CD4-positive, alpha-beta T cell (primary cell): ENCODE measurements at regions not wholly inside any gene's neighbourhood (a gene's known extent, or its start where the extent isn't known, plus 50 kb on each side); places are given as distances from the start of the nearest gene placed in this dataset.

Experiments
- ATAC-seq: fragments of 200-7000 bp; cut with Tn5 transposase; one replicate; pipeline ENCODE4 v1.10.0; 2022; ENCODE audit warnings: mild to moderate bottlenecking; ENCODE audit not compliant: poor library complexity
- CTCF ChIA-PET: fragments of 350-600 bp; sonication (Branson Sonifier 250); formaldehyde crosslinking; loops from one replicate; lab custom pipeline; 2021; ENCODE audit warnings: antibody characterized with exemption, inconsistent platforms; lab: Charles Lee
- POLR2A ChIA-PET: fragments of 350-600 bp; sonication (Branson Sonifier 250); formaldehyde crosslinking; loops from one replicate; lab custom pipeline; 2021; ENCODE audit warnings: antibody characterized with exemption, inconsistent platforms; lab: Charles Lee
- DNase-seq, 14 experiments: peaks; one replicate each; pipeline ENCODE4 v3.0.0-alpha.2; 2013 to 2020; ENCODE audit warnings: mixed read lengths in 2 of 14
- H3K27ac ChIP-seq, 2 donors: one replicate each; pipeline versions ENCODE4 v1.5.1 to v1.7.0; 2013; ENCODE audit warnings: low read length in 2 of 2, low read depth in 1 of 2, mild to moderate bottlenecking in 1 of 2
- H3K27me3 ChIP-seq, 2 experiments: 1 replicate in 1 of 2; 2 replicates in 1 of 2; pipeline versions ENCODE4 v1.6.1 to v1.7.0; 2013; ENCODE audit warnings: low read length in 2 of 2, control low read depth in 1 of 2, mild to moderate bottlenecking in 1 of 2, moderate library complexity in 1 of 2; ENCODE audit not compliant: insufficient read depth in 2 of 2, control insufficient read depth in 1 of 2
- H3K36me3 ChIP-seq: one replicate; pipeline ENCODE4 v1.6.1; 2013; ENCODE audit warnings: low read length, control low read depth; ENCODE audit not compliant: insufficient read depth
- H3K4me1 ChIP-seq: one replicate; pipeline ENCODE4 v1.6.1; 2013; ENCODE audit warnings: low read length, control low read depth; ENCODE audit not compliant: insufficient read depth
- H3K4me3 ChIP-seq: one replicate; pipeline ENCODE4 v1.5.1; 2013; ENCODE audit warnings: mild to moderate bottlenecking, low read length, moderate library complexity
- H3K9me3 ChIP-seq, 2 experiments: 1 replicate in 1 of 2; 2 replicates in 1 of 2; pipeline versions ENCODE4 v1.6.1 to v1.7.0; 2013; ENCODE audit warnings: low read length in 2 of 2, mild to moderate bottlenecking in 2 of 2, control low read depth in 1 of 2, moderate library complexity in 1 of 2; ENCODE audit not compliant: control insufficient read depth in 1 of 2, insufficient read depth in 1 of 2
- H3K27ac Mint-ChIP-seq: one replicate; pipeline ENCODE4 v1.8.0; 2020; ENCODE audit warnings: mixed read lengths
- H3K27me3 Mint-ChIP-seq: one replicate; pipeline ENCODE4 v1.8.0; 2021; ENCODE audit warnings: mixed read lengths
- H3K36me3 Mint-ChIP-seq: one replicate; pipeline ENCODE4 v1.8.0; 2021; ENCODE audit warnings: low read depth, mixed read lengths
- H3K4me1 Mint-ChIP-seq: one replicate; pipeline ENCODE4 v1.8.0; 2021; ENCODE audit warnings: low read depth, mixed read lengths
- H3K4me3 Mint-ChIP-seq: one replicate; pipeline ENCODE4 v1.8.0; 2020; ENCODE audit warnings: mild to moderate bottlenecking, mixed read lengths
- H3K9me3 Mint-ChIP-seq: one replicate; pipeline ENCODE4 v1.8.0; 2020; ENCODE audit warnings: mixed read lengths
- intact Hi-C, 2 experiments: fragments of 100-400 bp; cut with DNase I in 1 of 2; cut with micrococcal nuclease in 1 of 2; formaldehyde crosslinking; loops; one replicate each; pipeline versions ENCODE4 v1.15.1 to v1.9.0; 2023 to 2025; cut with DNase I, micrococcal nuclease
- TF ChIP-seq, protein P1 (sequence below): fragments of 200-600 bp; IDR thresholded peaks from one replicate; pipeline ENCODE4 v1.8.0; 2022; ENCODE audit warnings: antibody characterized with exemption, mild to moderate bottlenecking

- Histone ChIP-seq H3K36me3 (no peaks in the 10 kb centered on the region), H3K27me3 (no peaks in the 10 kb centered on the region), H3K4me1 (no peaks in the 10 kb centered on the region), H3K4me3 (no peak overlapping the region), H3K27ac (no peak overlapping the region), H3K9me3 (no peaks in the 10 kb centered on the region)
- Mint-ChIP-seq H3K27ac (no peak overlapping the region), H3K36me3 (no peaks in the 10 kb centered on the region), H3K9me3 (no peaks in the 10 kb centered on the region), H3K27me3 (no peaks in the 10 kb centered on the region), H3K4me1 (no peaks in the 10 kb centered on the region), H3K4me3 (no peak overlapping the region)
- TF ChIP-seq, protein P1, sequence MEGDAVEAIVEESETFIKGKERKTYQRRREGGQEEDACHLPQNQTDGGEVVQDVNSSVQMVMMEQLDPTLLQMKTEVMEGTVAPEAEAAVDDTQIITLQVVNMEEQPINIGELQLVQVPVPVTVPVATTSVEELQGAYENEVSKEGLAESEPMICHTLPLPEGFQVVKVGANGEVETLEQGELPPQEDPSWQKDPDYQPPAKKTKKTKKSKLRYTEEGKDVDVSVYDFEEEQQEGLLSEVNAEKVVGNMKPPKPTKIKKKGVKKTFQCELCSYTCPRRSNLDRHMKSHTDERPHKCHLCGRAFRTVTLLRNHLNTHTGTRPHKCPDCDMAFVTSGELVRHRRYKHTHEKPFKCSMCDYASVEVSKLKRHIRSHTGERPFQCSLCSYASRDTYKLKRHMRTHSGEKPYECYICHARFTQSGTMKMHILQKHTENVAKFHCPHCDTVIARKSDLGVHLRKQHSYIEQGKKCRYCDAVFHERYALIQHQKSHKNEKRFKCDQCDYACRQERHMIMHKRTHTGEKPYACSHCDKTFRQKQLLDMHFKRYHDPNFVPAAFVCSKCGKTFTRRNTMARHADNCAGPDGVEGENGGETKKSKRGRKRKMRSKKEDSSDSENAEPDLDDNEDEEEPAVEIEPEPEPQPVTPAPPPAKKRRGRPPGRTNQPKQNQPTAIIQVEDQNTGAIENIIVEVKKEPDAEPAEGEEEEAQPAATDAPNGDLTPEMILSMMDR: no peak
- DNase-seq (no peak), ATAC-seq (no peak)
- ChIA-PET CTCF (no interaction called here), POLR2A (no interaction called here)
- intact Hi-C loops: no loop called here
Measured at GRCh38 chr11:37105427-37105826, 507.4 kb upstream of the RAG2 start.

DNA sequence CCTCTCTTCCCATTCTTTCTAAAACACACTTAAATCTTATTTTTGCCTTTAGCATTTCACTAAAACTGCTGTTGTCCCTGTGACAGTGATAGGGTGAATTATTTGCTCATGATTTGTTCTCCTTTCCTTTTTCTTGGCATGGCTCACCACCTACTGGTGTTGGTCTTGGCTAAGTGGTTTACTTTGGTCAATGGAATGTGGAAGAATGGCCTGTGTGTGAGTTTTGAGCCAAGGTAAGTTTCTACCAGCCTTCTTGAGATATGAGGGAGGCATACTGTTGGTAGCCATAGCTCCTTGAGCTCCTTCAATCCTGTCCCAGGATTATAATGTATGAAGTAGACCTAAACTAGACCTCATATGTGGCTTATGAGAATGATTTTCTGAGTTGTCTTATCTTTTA is 506.3 kb upstream of the RAG2 start:
- DNase-seq: no peak
- Mint-ChIP-seq H3K4me3 (no peak overlapping the region), H3K4me1 (no peaks in the 10 kb centered on the region), H3K9me3 (no peaks in the 10 kb centered on the region), H3K27me3 (no peaks in the 10 kb centered on the region), H3K36me3 (no peaks in the 10 kb centered on the region), H3K27ac (no peak overlapping the region)
- no peak overlapping the region for H3K27ac ChIP-seq
- H3K36me3 ChIP-seq: no peaks in the 10 kb centered on the region
- no peaks in the 10 kb centered on the region for H3K9me3 ChIP-seq
- TF ChIP-seq, protein P1: no peak
- H3K4me1 ChIP-seq: no peaks in the 10 kb centered on the region
- no peaks in the 10 kb centered on the region for H3K27me3 ChIP-seq
- ChIA-PET CTCF (no interaction called here), POLR2A (no interaction called here)
- ATAC-seq: no peak
- intact Hi-C loops: no loop called here
- H3K4me3 ChIP-seq: no peak overlapping the region

DNA sequence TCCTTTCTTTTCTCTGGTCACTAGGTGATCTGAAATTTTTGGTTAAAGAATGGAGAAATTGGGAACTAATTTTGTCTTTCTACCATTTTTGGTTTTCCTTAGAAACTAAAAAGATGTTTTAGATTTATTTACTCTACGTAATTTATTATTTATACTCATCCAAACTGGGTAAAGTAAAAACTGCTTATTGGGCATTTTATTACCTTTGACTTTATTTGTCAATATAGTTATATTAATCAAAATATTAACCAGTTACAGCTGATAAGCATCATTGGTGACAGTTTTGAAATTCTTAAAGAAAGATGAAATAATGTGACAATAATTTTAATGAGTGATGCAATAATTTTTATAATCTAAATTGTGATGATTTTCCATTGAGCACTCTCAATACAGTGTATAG is 502.0 kb upstream of the RAG2 start:
- Histone ChIP-seq H3K9me3 (no peaks in the 10 kb centered on the region), H3K4me1 (no peaks in the 10 kb centered on the region), H3K4me3 (no peak overlapping the region), H3K27ac (no peak overlapping the region), H3K27me3 (no peaks in the 10 kb centered on the region), H3K36me3 (no peaks in the 10 kb centered on the region)
- Mint-ChIP-seq H3K4me1 (no peaks in the 10 kb centered on the region), H3K4me3 (no peak overlapping the region), H3K36me3 (no peaks in the 10 kb centered on the region), H3K9me3 (no peaks in the 10 kb centered on the region), H3K27me3 (no peaks in the 10 kb centered on the region), H3K27ac (no peak overlapping the region)
- ATAC-seq (no peak), DNase-seq (no peak)
- TF ChIP-seq, protein P1: no peak
- ChIA-PET POLR2A (no interaction called here), CTCF (no interaction called here)
- intact Hi-C loops: no loop called here
